ENCODE measurements at regions not wholly inside any gene's neighbourhood (a gene's known extent, or its start where the extent isn't known, plus 50 kb on each side); places are given as distances from the start of the nearest gene placed in this dataset.

GRCh38 chr14:84804895-84805294 lies 725.0 kb upstream of the FLRT2 start:
- TF ChIP-seq, protein P1, sequence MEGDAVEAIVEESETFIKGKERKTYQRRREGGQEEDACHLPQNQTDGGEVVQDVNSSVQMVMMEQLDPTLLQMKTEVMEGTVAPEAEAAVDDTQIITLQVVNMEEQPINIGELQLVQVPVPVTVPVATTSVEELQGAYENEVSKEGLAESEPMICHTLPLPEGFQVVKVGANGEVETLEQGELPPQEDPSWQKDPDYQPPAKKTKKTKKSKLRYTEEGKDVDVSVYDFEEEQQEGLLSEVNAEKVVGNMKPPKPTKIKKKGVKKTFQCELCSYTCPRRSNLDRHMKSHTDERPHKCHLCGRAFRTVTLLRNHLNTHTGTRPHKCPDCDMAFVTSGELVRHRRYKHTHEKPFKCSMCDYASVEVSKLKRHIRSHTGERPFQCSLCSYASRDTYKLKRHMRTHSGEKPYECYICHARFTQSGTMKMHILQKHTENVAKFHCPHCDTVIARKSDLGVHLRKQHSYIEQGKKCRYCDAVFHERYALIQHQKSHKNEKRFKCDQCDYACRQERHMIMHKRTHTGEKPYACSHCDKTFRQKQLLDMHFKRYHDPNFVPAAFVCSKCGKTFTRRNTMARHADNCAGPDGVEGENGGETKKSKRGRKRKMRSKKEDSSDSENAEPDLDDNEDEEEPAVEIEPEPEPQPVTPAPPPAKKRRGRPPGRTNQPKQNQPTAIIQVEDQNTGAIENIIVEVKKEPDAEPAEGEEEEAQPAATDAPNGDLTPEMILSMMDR (IDR thresholded peaks at IDR 0.05; ENCODE audit: extremely low read depth, insufficient read depth, missing control alignments), result no peak
- in situ Hi-C loops (cut with MboI; ENCODE audit: low pct_unique_long_range_greater_than_20kb, low sequenced_read_pairs, unreplicated experiment), result no loop called here
- no peak for DNase-seq (ENCODE audit: low spot score)

GRCh38 chr14:84806181-84806580 lies 723.8 kb upstream of the FLRT2 start:
- in situ Hi-C loops (cut with MboI; ENCODE audit: low pct_unique_long_range_greater_than_20kb, low sequenced_read_pairs, unreplicated experiment), result no loop called here
- DNase-seq (ENCODE audit: low spot score), result no peak
- TF ChIP-seq, protein P1 (IDR thresholded peaks at IDR 0.05; ENCODE audit: extremely low read depth, insufficient read depth, missing control alignments), result no peak

DNA sequence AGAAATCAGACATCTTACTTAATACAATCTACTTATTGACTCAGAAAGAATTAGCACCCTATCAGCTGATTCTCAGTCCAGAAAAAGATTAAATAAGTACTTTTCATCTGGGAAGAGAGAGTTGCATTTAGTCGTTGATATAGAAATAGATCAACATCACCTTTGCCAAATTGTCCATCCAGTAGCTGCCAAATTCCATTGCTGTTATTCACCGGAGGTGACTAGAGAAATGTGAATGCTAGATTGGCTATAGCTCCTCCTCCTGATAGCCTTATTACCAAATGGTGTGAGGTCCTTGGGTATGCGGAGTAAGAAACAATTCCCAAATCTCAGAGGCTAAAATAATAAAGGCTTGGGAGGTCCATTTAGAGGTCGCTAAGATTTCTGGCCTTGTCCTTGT lies 723.3 kb upstream of the FLRT2 start:
- in situ Hi-C loops (cut with MboI; ENCODE audit: low pct_unique_long_range_greater_than_20kb, low sequenced_read_pairs, unreplicated experiment), result no loop called here
- DNase-seq (ENCODE audit: low spot score), result no peak
- TF ChIP-seq, protein P1 (IDR thresholded peaks at IDR 0.05; ENCODE audit: extremely low read depth, insufficient read depth, missing control alignments), result no peak

- DNase-seq (ENCODE audit: low spot score), result no peak
- in situ Hi-C loops (cut with MboI; ENCODE audit: low pct_unique_long_range_greater_than_20kb, low sequenced_read_pairs, unreplicated experiment), result no loop called here
- TF ChIP-seq, protein P1 (IDR thresholded peaks at IDR 0.05; ENCODE audit: extremely low read depth, insufficient read depth, missing control alignments), result no peak
These were observed 722.3 kb upstream of the FLRT2 start for GRCh38 chr14:84807673-84808072.

DNA sequence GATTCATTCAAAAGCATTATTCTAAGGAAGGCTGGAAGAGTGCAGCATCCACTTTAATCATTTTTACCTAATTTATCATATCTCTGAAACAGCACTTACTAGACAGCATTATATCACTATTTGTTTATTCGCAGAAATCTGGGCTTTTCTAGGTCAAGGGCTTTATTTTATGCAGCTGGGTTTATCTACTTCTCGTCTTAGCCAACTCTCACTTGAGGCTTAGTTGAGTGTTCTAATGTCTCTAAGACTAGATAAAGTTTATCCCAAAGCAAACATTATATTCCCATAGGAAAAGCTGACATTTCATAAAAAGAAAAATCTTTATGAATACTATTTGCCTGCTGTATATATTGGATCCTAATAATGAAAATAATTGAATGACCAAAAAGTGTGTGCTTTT lies 720.8 kb upstream of the FLRT2 start:
- TF ChIP-seq, protein P1 (IDR thresholded peaks at IDR 0.05; ENCODE audit: extremely low read depth, insufficient read depth, missing control alignments), result no peak
- in situ Hi-C loops (cut with MboI; ENCODE audit: low pct_unique_long_range_greater_than_20kb, low sequenced_read_pairs, unreplicated experiment), result no loop called here

DNA sequence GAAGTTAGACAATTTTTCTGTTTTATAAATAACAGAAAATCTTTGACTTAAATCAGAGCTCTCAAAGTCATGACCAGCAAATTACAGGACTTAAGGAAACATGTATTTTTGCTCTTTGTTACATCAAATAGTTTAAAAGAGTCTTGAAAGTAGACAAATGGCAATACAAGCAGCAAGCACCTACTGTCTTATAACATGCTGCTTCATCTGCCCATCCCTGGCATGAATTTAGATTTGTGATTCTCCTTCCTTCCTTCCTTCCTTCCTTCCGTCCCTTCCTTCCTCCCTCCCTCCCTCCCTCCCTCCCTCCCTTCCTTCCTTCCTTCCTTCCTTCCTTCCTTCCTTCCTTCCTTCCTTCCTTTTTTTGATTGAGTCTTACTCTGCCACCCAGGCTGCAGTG lies 715.6 kb upstream of the FLRT2 start:
- in situ Hi-C loops (cut with MboI; ENCODE audit: low pct_unique_long_range_greater_than_20kb, low sequenced_read_pairs, unreplicated experiment), result no loop called here
- DNase-seq (ENCODE audit: low spot score), result no peak
- TF ChIP-seq, protein P1 (IDR thresholded peaks at IDR 0.05; ENCODE audit: extremely low read depth, insufficient read depth, missing control alignments), result no peak

More for the DNA sequence above, 720.8 kb upstream of the FLRT2 start:
- DNase-seq (ENCODE audit: low spot score), result no peak

- in situ Hi-C loops (cut with MboI; ENCODE audit: low pct_unique_long_range_greater_than_20kb, low sequenced_read_pairs, unreplicated experiment), result no loop called here
- DNase-seq (ENCODE audit: low spot score), result no peak
These were observed 710.4 kb upstream of the FLRT2 start for GRCh38 chr14:84819528-84819927.

More at GRCh38 chr14:84819528-84819927, 710.4 kb upstream of the FLRT2 start:
- TF ChIP-seq, protein P1 (IDR thresholded peaks at IDR 0.05; ENCODE audit: extremely low read depth, insufficient read depth, missing control alignments), result no peak
